IMR-90 (cell line): ENCODE measurements at regions not wholly inside any gene's neighbourhood (a gene's known extent, or its start where the extent isn't known, plus 50 kb on each side); places are given as distances from the start of the nearest gene placed in this dataset.

Experiments used
- CTCF ChIP-seq: conservative IDR thresholded peaks from 2 replicates; pipeline ENCODE4 v1.5.1; 2012; ENCODE audit warnings: mild to moderate bottlenecking, low read depth, low read length, improper control_type of control experiment
- POLR2A ChIP-seq: IDR thresholded peaks from 2 replicates; pipeline ENCODE4 v1.6.1; 2012; ENCODE audit warnings: mild to moderate bottlenecking, low read depth, low read length
- SMC3 ChIP-seq: fragments of 150-350 bp; IDR thresholded peaks from 2 replicates; pipeline ENCODE4 v1.6.1; 2016; ENCODE audit warnings: low read depth, mild to moderate bottlenecking, antibody characterized with exemption, low read length, moderate library complexity

GRCh38 chr1:199338760-199339159, 688.8 kb upstream of the NR5A2 start:
- TF ChIP-seq CTCF (no peak), POLR2A (no peak), SMC3 (no peak)
